ENCODE measurements at regions not wholly inside any gene's neighbourhood (a gene's known extent, or its start where the extent isn't known, plus 50 kb on each side); places are given as distances from the start of the nearest gene placed in this dataset.

- intact Hi-C loops (cut with micrococcal nuclease; ENCODE audit: unreplicated experiment) = no loop called here
- DNase-seq = no peak
- ChIA-PET CTCF (no interaction called here), POLR2A (no interaction called here)
- Mint-ChIP-seq H3K4me3 (ENCODE audit: unreplicated experiment) (no peak overlapping the region), H3K4me1 (ENCODE audit: low read depth, unreplicated experiment) (no peaks in the 10 kb centered on the region), H3K36me3 (ENCODE audit: insufficient read depth, unreplicated experiment) (no peaks in the 10 kb centered on the region), H3K27ac (ENCODE audit: unreplicated experiment) (no peak overlapping the region), H3K27me3 (ENCODE audit: insufficient read depth, unreplicated experiment) (peaks cover 3% of the 10 kb centered on the region), H3K9me3 (ENCODE audit: unreplicated experiment) (no peaks in the 10 kb centered on the region)
- Histone ChIP-seq H3K27me3 (replicated peaks; ENCODE audit: control insufficient read depth, insufficient read depth, low read length) (no peaks in the 10 kb centered on the region), H3K4me3 (ENCODE audit: low read depth, low read length) (no peak overlapping the region), H3K4me1 (no peaks in the 10 kb centered on the region), H3K36me3 (ENCODE audit: control insufficient read depth, insufficient read depth, low read length) (no peaks in the 10 kb centered on the region), H3K9me3 (no peaks in the 10 kb centered on the region)
- TF ChIP-seq CTCF (IDR thresholded peaks at IDR 0.05; ENCODE audit: insufficient read depth in 1 of 2, low read depth in 1 of 2, low read length in 1 of 2, severe bottlenecking in 1 of 2, unreplicated experiment in 1 of 2) = no peak
- BruUV-seq (replicated peaks) = no TSS peak
Observed at GRCh38 chr3:73733746-73734145, 109.0 kb upstream of the PDZRN3 start.

- TF ChIP-seq CTCF (IDR thresholded peaks at IDR 0.05; ENCODE audit: insufficient read depth in 1 of 2, low read depth in 1 of 2, low read length in 1 of 2, severe bottlenecking in 1 of 2, unreplicated experiment in 1 of 2) = no peak
- Histone ChIP-seq H3K4me3 (ENCODE audit: low read depth, low read length) (no peak overlapping the region), H3K36me3 (ENCODE audit: control insufficient read depth, insufficient read depth, low read length) (no peaks in the 10 kb centered on the region), H3K9me3 (no peaks in the 10 kb centered on the region), H3K27me3 (replicated peaks; ENCODE audit: control insufficient read depth, insufficient read depth, low read length) (no peaks in the 10 kb centered on the region), H3K4me1 (no peaks in the 10 kb centered on the region)
- Mint-ChIP-seq H3K27me3 (ENCODE audit: insufficient read depth, unreplicated experiment) (no peaks in the 10 kb centered on the region), H3K9me3 (ENCODE audit: unreplicated experiment) (no peaks in the 10 kb centered on the region), H3K4me1 (ENCODE audit: low read depth, unreplicated experiment) (no peaks in the 10 kb centered on the region), H3K36me3 (ENCODE audit: insufficient read depth, unreplicated experiment) (no peaks in the 10 kb centered on the region), H3K27ac (ENCODE audit: unreplicated experiment) (no peak overlapping the region), H3K4me3 (ENCODE audit: unreplicated experiment) (no peak overlapping the region)
- intact Hi-C loops (cut with micrococcal nuclease; ENCODE audit: unreplicated experiment) = no loop called here
- BruUV-seq (replicated peaks) = no TSS peak
- no peak for DNase-seq
- POLR2A ChIA-PET = no interaction called here
- CTCF ChIA-PET = no interaction called here
Observed at GRCh38 chr3:73729969-73730440, 105.3 kb upstream of the PDZRN3 start.

- H3K4me3 ChIP-seq (ENCODE audit: low read depth, low read length) = no peak overlapping the region
- H3K4me1 ChIP-seq = no peaks in the 10 kb centered on the region; the same call in 1 of the 2 replicates
- intact Hi-C loops (cut with micrococcal nuclease; ENCODE audit: unreplicated experiment) = no loop called here
- POLR2A ChIA-PET = no interaction called here
- no peaks in the 10 kb centered on the region for H3K9me3 Mint-ChIP-seq (ENCODE audit: unreplicated experiment)
- DNase-seq = no peak
- no peaks in the 10 kb centered on the region for H3K27me3 ChIP-seq (replicated peaks; ENCODE audit: control insufficient read depth, insufficient read depth, low read length)
- BruUV-seq (replicated peaks) = no TSS peak
- CTCF ChIA-PET = no interaction called here
- H3K9me3 ChIP-seq = no peaks in the 10 kb centered on the region
- H3K27me3 Mint-ChIP-seq (ENCODE audit: insufficient read depth, unreplicated experiment) = no peaks in the 10 kb centered on the region
- no peak for TF ChIP-seq CTCF (IDR thresholded peaks at IDR 0.05; ENCODE audit: insufficient read depth in 1 of 2, low read depth in 1 of 2, low read length in 1 of 2, severe bottlenecking in 1 of 2, unreplicated experiment in 1 of 2)
- no peak overlapping the region for H3K4me3 Mint-ChIP-seq (ENCODE audit: unreplicated experiment)
- H3K36me3 ChIP-seq (ENCODE audit: control insufficient read depth, insufficient read depth, low read length) = no peaks in the 10 kb centered on the region
- H3K36me3 Mint-ChIP-seq (ENCODE audit: insufficient read depth, unreplicated experiment) = no peaks in the 10 kb centered on the region
- H3K27ac Mint-ChIP-seq (ENCODE audit: unreplicated experiment) = no peak overlapping the region
- H3K4me1 Mint-ChIP-seq (ENCODE audit: low read depth, unreplicated experiment) = no peaks in the 10 kb centered on the region
Observed at GRCh38 chr3:73727854-73728253, 103.1 kb upstream of the PDZRN3 start.

All from Caco-2 (cell line).